GM23338 (cell line): ENCODE measurements at regions not wholly inside any gene's neighbourhood (a gene's known extent, or its start where the extent isn't known, plus 50 kb on each side); places are given as distances from the start of the nearest gene placed in this dataset.

Source experiments
- CTCF ChIP-seq, 2 experiments: fragments of 200-600 bp in 1 of 2; sonication (generic) in 1 of 2; conservative IDR thresholded peaks; 2 replicates each; pipeline versions ENCODE4 v1.5.1 to v1.6.1; 2016 to 2017; ENCODE audit warnings: antibody characterized with exemption in 2 of 2, low read depth in 2 of 2, mild to moderate bottlenecking in 2 of 2, moderate library complexity in 1 of 2
- EZH2 ChIP-seq: fragments of 200-600 bp; sonication (generic); IDR thresholded peaks from one replicate; pipeline ENCODE4 v1.8.0; 2017; ENCODE audit warnings: antibody characterized with exemption, mild to moderate bottlenecking, low read depth; ENCODE audit not compliant: unreplicated experiment
- EZH2phosphoT487 ChIP-seq: fragments of 200-600 bp; sonication (generic); IDR thresholded peaks from one replicate; pipeline ENCODE4 v1.8.1; 2018; ENCODE audit warnings: antibody characterized with exemption; ENCODE audit not compliant: unreplicated experiment
- JUNB ChIP-seq: IDR thresholded peaks from one replicate; pipeline ENCODE4 v1.6.1; 2016; ENCODE audit warnings: antibody characterized with exemption; ENCODE audit not compliant: unreplicated experiment
- NANOG ChIP-seq: IDR thresholded peaks from 2 replicates; pipeline ENCODE4 v1.6.1; 2016; ENCODE audit warnings: antibody characterized with exemption, borderline replicate concordance
- POLR2AphosphoS5 ChIP-seq: IDR thresholded peaks from 2 replicates; pipeline ENCODE4 v1.6.1; 2016; ENCODE audit warnings: antibody characterized with exemption, low read depth
- STAT1 ChIP-seq: IDR thresholded peaks from one replicate; pipeline ENCODE4 v1.6.1; 2016; ENCODE audit warnings: antibody characterized with exemption; ENCODE audit not compliant: unreplicated experiment
- ZNF114 ChIP-seq: fragments of 250-450 bp; sonication (Bioruptor Pico); IDR thresholded peaks from 2 replicates; pipeline ENCODE4 v1.5.0; 2020; ENCODE audit warnings: mild to moderate bottlenecking, moderate library complexity
- TF ChIP-seq, protein P1 (sequence below): IDR thresholded peaks from one replicate; pipeline ENCODE4 v1.6.1; 2018; ENCODE audit warnings: antibody characterized with exemption; ENCODE audit not compliant: unreplicated experiment
- TF ChIP-seq, protein P2 (sequence below): IDR thresholded peaks from 2 replicates; pipeline ENCODE4 v1.6.1; 2016; ENCODE audit warnings: antibody characterized with exemption

- TF ChIP-seq CTCF (conservative IDR thresholded peaks at IDR 0.05; ENCODE audit: low read depth in 2 of 2) (no peak), POLR2AphosphoS5 (no peak), EZH2 (no peak), NANOG (no peak), ZNF114 (CRISPR knock-in tag) (no peak), EZH2phosphoT487 (no peak), JUNB (no peak), STAT1 (no peak)
- TF ChIP-seq, protein P1, sequence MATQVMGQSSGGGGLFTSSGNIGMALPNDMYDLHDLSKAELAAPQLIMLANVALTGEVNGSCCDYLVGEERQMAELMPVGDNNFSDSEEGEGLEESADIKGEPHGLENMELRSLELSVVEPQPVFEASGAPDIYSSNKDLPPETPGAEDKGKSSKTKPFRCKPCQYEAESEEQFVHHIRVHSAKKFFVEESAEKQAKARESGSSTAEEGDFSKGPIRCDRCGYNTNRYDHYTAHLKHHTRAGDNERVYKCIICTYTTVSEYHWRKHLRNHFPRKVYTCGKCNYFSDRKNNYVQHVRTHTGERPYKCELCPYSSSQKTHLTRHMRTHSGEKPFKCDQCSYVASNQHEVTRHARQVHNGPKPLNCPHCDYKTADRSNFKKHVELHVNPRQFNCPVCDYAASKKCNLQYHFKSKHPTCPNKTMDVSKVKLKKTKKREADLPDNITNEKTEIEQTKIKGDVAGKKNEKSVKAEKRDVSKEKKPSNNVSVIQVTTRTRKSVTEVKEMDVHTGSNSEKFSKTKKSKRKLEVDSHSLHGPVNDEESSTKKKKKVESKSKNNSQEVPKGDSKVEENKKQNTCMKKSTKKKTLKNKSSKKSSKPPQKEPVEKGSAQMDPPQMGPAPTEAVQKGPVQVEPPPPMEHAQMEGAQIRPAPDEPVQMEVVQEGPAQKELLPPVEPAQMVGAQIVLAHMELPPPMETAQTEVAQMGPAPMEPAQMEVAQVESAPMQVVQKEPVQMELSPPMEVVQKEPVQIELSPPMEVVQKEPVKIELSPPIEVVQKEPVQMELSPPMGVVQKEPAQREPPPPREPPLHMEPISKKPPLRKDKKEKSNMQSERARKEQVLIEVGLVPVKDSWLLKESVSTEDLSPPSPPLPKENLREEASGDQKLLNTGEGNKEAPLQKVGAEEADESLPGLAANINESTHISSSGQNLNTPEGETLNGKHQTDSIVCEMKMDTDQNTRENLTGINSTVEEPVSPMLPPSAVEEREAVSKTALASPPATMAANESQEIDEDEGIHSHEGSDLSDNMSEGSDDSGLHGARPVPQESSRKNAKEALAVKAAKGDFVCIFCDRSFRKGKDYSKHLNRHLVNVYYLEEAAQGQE = no peak
- TF ChIP-seq, protein P2, sequence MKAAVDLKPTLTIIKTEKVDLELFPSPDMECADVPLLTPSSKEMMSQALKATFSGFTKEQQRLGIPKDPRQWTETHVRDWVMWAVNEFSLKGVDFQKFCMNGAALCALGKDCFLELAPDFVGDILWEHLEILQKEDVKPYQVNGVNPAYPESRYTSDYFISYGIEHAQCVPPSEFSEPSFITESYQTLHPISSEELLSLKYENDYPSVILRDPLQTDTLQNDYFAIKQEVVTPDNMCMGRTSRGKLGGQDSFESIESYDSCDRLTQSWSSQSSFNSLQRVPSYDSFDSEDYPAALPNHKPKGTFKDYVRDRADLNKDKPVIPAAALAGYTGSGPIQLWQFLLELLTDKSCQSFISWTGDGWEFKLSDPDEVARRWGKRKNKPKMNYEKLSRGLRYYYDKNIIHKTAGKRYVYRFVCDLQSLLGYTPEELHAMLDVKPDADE = no peak
Measured at GRCh38 chr5:99019812-99020697, 91.2 kb upstream of the CHD1 start.
